Body of pancreas (tissue), 4 donors: ENCODE measurements at regions not wholly inside any gene's neighbourhood (a gene's known extent, or its start where the extent isn't known, plus 50 kb on each side); places are given as distances from the start of the nearest gene placed in this dataset.

Source experiments
- POLR2A ChIP-seq, 3 donors: fragments of 450-650 bp; IDR thresholded peaks; one replicate each; pipeline ENCODE4 v1.6.1; 2016; ENCODE audit warnings: antibody characterized with exemption in 3 of 3, mild to moderate bottlenecking in 2 of 3
- TF ChIP-seq, protein P1 (sequence below), 7 experiments: fragments of 450-650 bp in 4 of 7; fragments of 200-600 bp in 3 of 7; sonication (generic) in 3 of 7; IDR thresholded peaks; one replicate each; pipeline ENCODE4 v1.5.1; 2016 to 2019; ENCODE audit warnings: antibody characterized with exemption in 7 of 7

DNA sequence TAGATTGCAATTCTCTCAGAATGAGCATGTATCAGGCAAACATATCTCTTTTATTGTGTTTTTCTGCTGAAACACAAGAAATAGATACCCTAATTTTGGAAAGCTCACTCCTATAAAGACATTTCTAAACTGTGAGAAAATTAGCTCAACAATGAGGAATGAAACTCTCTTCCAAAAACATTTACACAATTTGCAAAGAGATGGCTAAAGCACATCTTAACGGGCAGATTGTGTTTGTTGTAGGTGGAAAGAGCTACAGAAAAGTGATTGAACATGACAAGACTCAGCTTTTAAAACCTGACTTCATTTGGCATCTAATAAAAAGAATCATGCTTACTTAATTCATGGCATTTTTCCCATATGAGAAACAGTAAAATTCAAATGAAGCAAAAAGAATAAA lies 175.0 kb upstream of the SLC39A10 start:
- TF ChIP-seq, protein P1, sequence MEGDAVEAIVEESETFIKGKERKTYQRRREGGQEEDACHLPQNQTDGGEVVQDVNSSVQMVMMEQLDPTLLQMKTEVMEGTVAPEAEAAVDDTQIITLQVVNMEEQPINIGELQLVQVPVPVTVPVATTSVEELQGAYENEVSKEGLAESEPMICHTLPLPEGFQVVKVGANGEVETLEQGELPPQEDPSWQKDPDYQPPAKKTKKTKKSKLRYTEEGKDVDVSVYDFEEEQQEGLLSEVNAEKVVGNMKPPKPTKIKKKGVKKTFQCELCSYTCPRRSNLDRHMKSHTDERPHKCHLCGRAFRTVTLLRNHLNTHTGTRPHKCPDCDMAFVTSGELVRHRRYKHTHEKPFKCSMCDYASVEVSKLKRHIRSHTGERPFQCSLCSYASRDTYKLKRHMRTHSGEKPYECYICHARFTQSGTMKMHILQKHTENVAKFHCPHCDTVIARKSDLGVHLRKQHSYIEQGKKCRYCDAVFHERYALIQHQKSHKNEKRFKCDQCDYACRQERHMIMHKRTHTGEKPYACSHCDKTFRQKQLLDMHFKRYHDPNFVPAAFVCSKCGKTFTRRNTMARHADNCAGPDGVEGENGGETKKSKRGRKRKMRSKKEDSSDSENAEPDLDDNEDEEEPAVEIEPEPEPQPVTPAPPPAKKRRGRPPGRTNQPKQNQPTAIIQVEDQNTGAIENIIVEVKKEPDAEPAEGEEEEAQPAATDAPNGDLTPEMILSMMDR (IDR thresholded peaks at IDR 0.05): no peak
- no peak for TF ChIP-seq POLR2A (IDR thresholded peaks at IDR 0.05)
